ENCODE measurements at regions not wholly inside any gene's neighbourhood (a gene's known extent, or its start where the extent isn't known, plus 50 kb on each side); places are given as distances from the start of the nearest gene placed in this dataset.

DNA sequence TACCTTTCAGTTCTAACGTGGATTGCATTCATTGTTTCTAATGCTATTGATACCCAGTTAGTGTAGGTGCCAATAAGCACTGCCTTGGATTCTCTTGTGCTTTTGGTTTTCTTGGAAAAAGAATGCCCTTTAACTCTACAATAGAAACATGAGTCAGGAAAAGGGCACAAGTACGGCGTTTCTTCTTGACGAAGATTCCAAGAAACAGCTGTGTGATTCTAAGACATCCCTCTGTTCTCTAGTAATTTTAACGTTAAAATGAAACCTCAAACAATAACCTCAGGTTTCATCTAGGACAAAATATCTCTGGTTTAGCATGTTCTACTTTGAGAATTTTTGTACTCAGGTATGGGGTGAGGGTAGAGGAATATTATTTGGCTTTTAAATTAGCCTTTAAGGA, 540.5 kb upstream of the ATP11B start:
- no peak overlapping the region for H2AFZ ChIP-seq (ENCODE audit: low read depth, low read length)
- H3K36me3 Mint-ChIP-seq (ENCODE audit: low read depth, unreplicated experiment), result no peaks in the 10 kb centered on the region
- no peaks in the 10 kb centered on the region for H3K4me1 Mint-ChIP-seq (ENCODE audit: low read depth, unreplicated experiment)

DNA sequence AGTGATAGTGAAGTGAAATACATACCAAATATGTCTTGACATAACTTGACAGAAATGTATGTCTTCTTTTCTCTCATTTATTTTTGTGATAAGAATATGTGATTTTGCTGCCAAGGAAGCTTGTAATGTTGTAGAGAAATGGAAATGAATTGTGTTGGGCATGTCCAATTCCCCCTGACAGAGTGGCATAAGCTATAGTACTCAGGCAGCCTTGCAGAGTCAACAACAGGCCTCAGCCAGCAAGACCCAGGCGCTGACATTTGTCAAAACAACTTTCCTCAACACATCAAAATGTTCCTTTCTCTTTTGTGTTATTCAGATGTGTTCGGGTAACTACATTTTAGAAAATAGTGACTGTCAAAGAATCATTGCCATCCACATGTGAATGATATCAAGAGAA, 538.1 kb upstream of the ATP11B start:
- Mint-ChIP-seq H3K27ac (ENCODE audit: unreplicated experiment) (no peak overlapping the region), H3K4me3 (ENCODE audit: unreplicated experiment) (no peak overlapping the region), H3K4me1 (ENCODE audit: low read depth, unreplicated experiment) (no peaks in the 10 kb centered on the region), H3K36me3 (ENCODE audit: low read depth, unreplicated experiment) (no peaks in the 10 kb centered on the region), H3K27me3 (ENCODE audit: low read depth, unreplicated experiment) (peaks cover 4% of the 10 kb centered on the region), H3K9me3 (ENCODE audit: unreplicated experiment) (no peaks in the 10 kb centered on the region)
- no peaks in the 10 kb centered on the region for H3K27me3 ChIP-seq (ENCODE audit: insufficient read depth, low read length)
- no peak overlapping the region for H2AFZ ChIP-seq (ENCODE audit: low read depth, low read length)
- no peaks in the 10 kb centered on the region for H3K79me2 ChIP-seq (ENCODE audit: insufficient read depth, low read length)
- H3K27ac ChIP-seq (ENCODE audit: low read depth, low read length), result no peak overlapping the region
- no peak overlapping the region for H3K4me2 ChIP-seq (ENCODE audit: low read length)
- H4K20me1 ChIP-seq (ENCODE audit: insufficient read depth, low read length), result no peaks in the 10 kb centered on the region
- H3K9ac ChIP-seq (ENCODE audit: low read length), result no peak overlapping the region
- no peak overlapping the region for H3K4me3 ChIP-seq (ENCODE audit: insufficient read depth, low read depth, low read length)
- no peak for DNase-seq (ENCODE audit: low read depth)
- no peak for FAIRE-seq
- TF ChIP-seq, protein P1, sequence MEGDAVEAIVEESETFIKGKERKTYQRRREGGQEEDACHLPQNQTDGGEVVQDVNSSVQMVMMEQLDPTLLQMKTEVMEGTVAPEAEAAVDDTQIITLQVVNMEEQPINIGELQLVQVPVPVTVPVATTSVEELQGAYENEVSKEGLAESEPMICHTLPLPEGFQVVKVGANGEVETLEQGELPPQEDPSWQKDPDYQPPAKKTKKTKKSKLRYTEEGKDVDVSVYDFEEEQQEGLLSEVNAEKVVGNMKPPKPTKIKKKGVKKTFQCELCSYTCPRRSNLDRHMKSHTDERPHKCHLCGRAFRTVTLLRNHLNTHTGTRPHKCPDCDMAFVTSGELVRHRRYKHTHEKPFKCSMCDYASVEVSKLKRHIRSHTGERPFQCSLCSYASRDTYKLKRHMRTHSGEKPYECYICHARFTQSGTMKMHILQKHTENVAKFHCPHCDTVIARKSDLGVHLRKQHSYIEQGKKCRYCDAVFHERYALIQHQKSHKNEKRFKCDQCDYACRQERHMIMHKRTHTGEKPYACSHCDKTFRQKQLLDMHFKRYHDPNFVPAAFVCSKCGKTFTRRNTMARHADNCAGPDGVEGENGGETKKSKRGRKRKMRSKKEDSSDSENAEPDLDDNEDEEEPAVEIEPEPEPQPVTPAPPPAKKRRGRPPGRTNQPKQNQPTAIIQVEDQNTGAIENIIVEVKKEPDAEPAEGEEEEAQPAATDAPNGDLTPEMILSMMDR (IDR thresholded peaks at IDR 0.05; ENCODE audit: insufficient read depth, low read depth, low read length), result no peak
- TF ChIP-seq EZH2 (IDR thresholded peaks at IDR 0.05; ENCODE audit: insufficient read depth, low read length), result no peak
- H3K9me3 ChIP-seq (ENCODE audit: insufficient read depth, low read depth, low read length), result no peaks in the 10 kb centered on the region
- no peaks in the 10 kb centered on the region for H3K36me3 ChIP-seq (ENCODE audit: insufficient read depth, low read length)
- no peaks in the 10 kb centered on the region for H3K4me1 ChIP-seq (ENCODE audit: insufficient read depth, low read length)

More for the DNA sequence above, 540.5 kb upstream of the ATP11B start:
- Mint-ChIP-seq H3K27ac (ENCODE audit: unreplicated experiment) (no peak overlapping the region), H3K27me3 (ENCODE audit: low read depth, unreplicated experiment) (no peaks in the 10 kb centered on the region), H3K9me3 (ENCODE audit: unreplicated experiment) (no peaks in the 10 kb centered on the region), H3K4me3 (ENCODE audit: unreplicated experiment) (no peak overlapping the region)
- no peak overlapping the region for H3K27ac ChIP-seq (ENCODE audit: low read depth, low read length)
- no peak for DNase-seq (ENCODE audit: low read depth)
- no peaks in the 10 kb centered on the region for H3K27me3 ChIP-seq (ENCODE audit: insufficient read depth, low read length)
- no peak overlapping the region for H3K4me2 ChIP-seq (ENCODE audit: low read length)
- H3K4me1 ChIP-seq (ENCODE audit: insufficient read depth, low read length), result no peaks in the 10 kb centered on the region
- H3K4me3 ChIP-seq (ENCODE audit: insufficient read depth, low read depth, low read length), result no peak overlapping the region
- H3K36me3 ChIP-seq (ENCODE audit: insufficient read depth, low read length), result no peaks in the 10 kb centered on the region
- no peaks in the 10 kb centered on the region for H4K20me1 ChIP-seq (ENCODE audit: insufficient read depth, low read length)
- no peak for FAIRE-seq
- no peak overlapping the region for H3K9ac ChIP-seq (ENCODE audit: low read length)
- no peaks in the 10 kb centered on the region for H3K79me2 ChIP-seq (ENCODE audit: insufficient read depth, low read length)
- TF ChIP-seq, protein P1 (IDR thresholded peaks at IDR 0.05; ENCODE audit: insufficient read depth, low read depth, low read length), result no peak
- no peak for TF ChIP-seq EZH2 (IDR thresholded peaks at IDR 0.05; ENCODE audit: insufficient read depth, low read length)
- H3K9me3 ChIP-seq (ENCODE audit: insufficient read depth, low read depth, low read length), result no peaks in the 10 kb centered on the region

DNA sequence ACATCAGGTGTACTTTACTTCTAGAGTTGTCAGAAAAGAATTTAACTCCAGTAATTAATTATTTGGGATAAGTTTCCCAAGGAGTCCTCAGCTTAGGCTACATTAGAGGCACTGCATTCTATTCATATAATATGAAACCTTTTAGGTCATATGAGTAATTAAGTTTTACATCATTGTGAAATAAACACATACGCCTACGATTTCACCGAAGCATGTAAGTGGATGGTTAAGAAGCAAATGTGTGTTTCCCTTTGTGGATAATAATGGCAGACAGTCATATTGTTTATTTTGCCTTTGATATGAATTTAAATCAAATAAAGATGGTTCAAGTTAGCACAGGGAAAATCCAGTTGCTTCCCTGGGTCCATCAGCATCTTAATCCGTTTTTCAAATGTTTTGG, 535.9 kb upstream of the ATP11B start:
- Histone ChIP-seq H2AFZ (ENCODE audit: low read depth, low read length) (no peak overlapping the region), H3K27ac (ENCODE audit: low read depth, low read length) (no peak overlapping the region), H3K4me2 (ENCODE audit: low read length) (no peak overlapping the region), H3K9ac (ENCODE audit: low read length) (no peak overlapping the region), H3K9me3 (ENCODE audit: insufficient read depth, low read depth, low read length) (no peaks in the 10 kb centered on the region), H3K79me2 (ENCODE audit: insufficient read depth, low read length) (no peaks in the 10 kb centered on the region), H3K27me3 (ENCODE audit: insufficient read depth, low read length) (no peaks in the 10 kb centered on the region), H3K4me1 (ENCODE audit: insufficient read depth, low read length) (no peaks in the 10 kb centered on the region), H3K36me3 (ENCODE audit: insufficient read depth, low read length) (no peaks in the 10 kb centered on the region), H3K4me3 (ENCODE audit: insufficient read depth, low read depth, low read length) (no peak overlapping the region), H4K20me1 (ENCODE audit: insufficient read depth, low read length) (no peaks in the 10 kb centered on the region)
- no peak overlapping the region for H3K4me3 Mint-ChIP-seq (ENCODE audit: unreplicated experiment)
- H3K9me3 Mint-ChIP-seq (ENCODE audit: unreplicated experiment), result no peaks in the 10 kb centered on the region
- no peak for FAIRE-seq
- no peaks in the 10 kb centered on the region for H3K4me1 Mint-ChIP-seq (ENCODE audit: low read depth, unreplicated experiment)
- no peaks in the 10 kb centered on the region for H3K36me3 Mint-ChIP-seq (ENCODE audit: low read depth, unreplicated experiment)
- TF ChIP-seq, protein P1 (IDR thresholded peaks at IDR 0.05; ENCODE audit: insufficient read depth, low read depth, low read length), result no peak
- no peak for TF ChIP-seq EZH2 (IDR thresholded peaks at IDR 0.05; ENCODE audit: insufficient read depth, low read length)
- H3K27ac Mint-ChIP-seq (ENCODE audit: unreplicated experiment), result no peak overlapping the region
- peaks cover 17% of the 10 kb centered on the region for H3K27me3 Mint-ChIP-seq (ENCODE audit: low read depth, unreplicated experiment)
- DNase-seq (ENCODE audit: low read depth), result peak; percentile 66

Data from astrocyte (in vitro differentiated cells and primary cell).